ENCODE measurements at regions not wholly inside any gene's neighbourhood (a gene's known extent, or its start where the extent isn't known, plus 50 kb on each side); places are given as distances from the start of the nearest gene placed in this dataset.

GRCh38 chr20:12928358-12928754 is 80.4 kb upstream of the SPTLC3 start:
- no peaks in the 10 kb centered on the region for H3K9me3 ChIP-seq
- no peak overlapping the region for H3K4me3 ChIP-seq
- no peak for TF ChIP-seq EP300 (IDR thresholded peaks at IDR 0.05)
- TF ChIP-seq POLR2A (IDR thresholded peaks at IDR 0.05), result no peak
- TF ChIP-seq CTCF (IDR thresholded peaks at IDR 0.05), result no peak
- 90 to 96% (median 95%) methylated on average over 1 of the region's 1 CpG for WGBS, 3 donors
- no peaks in the 10 kb centered on the region for H3K4me1 ChIP-seq (ENCODE audit: insufficient read depth)
- H3K27ac ChIP-seq, result no peak overlapping the region
- intact Hi-C loops (cut with DNase I), result loop anchor here in 2 of 4 donors (5.0 to 10.0 kb wide), 2 partner anchors 176 to 179 kb away; no protein-coding TSS in a partner anchor
- DNase-seq, result no peak
- no peaks in the 10 kb centered on the region for H3K36me3 ChIP-seq
- no peaks in the 10 kb centered on the region for H3K27me3 ChIP-seq

GRCh38 chr20:12928755-12929401 is 79.9 kb upstream of the SPTLC3 start:
- TF ChIP-seq CTCF (IDR thresholded peaks at IDR 0.05) (no peak), POLR2A (IDR thresholded peaks at IDR 0.05) (no peak), EP300 (IDR thresholded peaks at IDR 0.05) (no peak)
- H3K36me3 ChIP-seq, result no peaks in the 10 kb centered on the region
- DNase-seq, result no peak
- no peak overlapping the region for H3K27ac ChIP-seq
- no peaks in the 10 kb centered on the region for H3K4me1 ChIP-seq (ENCODE audit: insufficient read depth)
- intact Hi-C loops (cut with DNase I), result loop anchor here in 2 of 4 donors (5.0 to 10.0 kb wide), 2 partner anchors 176 to 178 kb away; no protein-coding TSS in a partner anchor
- H3K9me3 ChIP-seq, result no peaks in the 10 kb centered on the region
- no peaks in the 10 kb centered on the region for H3K27me3 ChIP-seq
- H3K4me3 ChIP-seq, result no peak overlapping the region
- WGBS, 3 donors, result 59 to 68% (median 65%) methylated on average over 4 of the region's 4 CpGs

- TF ChIP-seq EP300 (IDR thresholded peaks at IDR 0.05) (no peak), POLR2A (IDR thresholded peaks at IDR 0.05) (no peak), CTCF (IDR thresholded peaks at IDR 0.05) (no peak)
- Histone ChIP-seq H3K4me3 (no peak overlapping the region), H3K9me3 (no peaks in the 10 kb centered on the region), H3K36me3 (no peaks in the 10 kb centered on the region), H3K4me1 (ENCODE audit: insufficient read depth) (no peaks in the 10 kb centered on the region), H3K27ac (no peak overlapping the region), H3K27me3 (no peaks in the 10 kb centered on the region)
- intact Hi-C loops (cut with DNase I), result no loop called here
- no peak for DNase-seq
- WGBS, 3 donors, result 71 to 73% (median 72%) methylated on average over 5 of the region's 5 CpGs
These were observed 72.8 kb upstream of the SPTLC3 start for GRCh38 chr20:12936020-12936419.

- TF ChIP-seq EP300 (IDR thresholded peaks at IDR 0.05) (no peak), CTCF (IDR thresholded peaks at IDR 0.05) (no peak), POLR2A (IDR thresholded peaks at IDR 0.05) (no peak)
- no peak for DNase-seq
- 69 to 79% (median 75%) methylated on average over 6 of the region's 6 CpGs for WGBS, 3 donors
- no peaks in the 10 kb centered on the region for H3K36me3 ChIP-seq
- intact Hi-C loops (cut with DNase I), result no loop called here
- no peaks in the 10 kb centered on the region for H3K4me1 ChIP-seq (ENCODE audit: insufficient read depth)
- no peaks in the 10 kb centered on the region for H3K9me3 ChIP-seq
- H3K4me3 ChIP-seq, result no peak overlapping the region
- no peak overlapping the region for H3K27ac ChIP-seq
- H3K27me3 ChIP-seq, result no peaks in the 10 kb centered on the region
These were observed 72.2 kb upstream of the SPTLC3 start for GRCh38 chr20:12936524-12936923.
